Osteoblast (primary cell): ENCODE measurements at regions not wholly inside any gene's neighbourhood (a gene's known extent, or its start where the extent isn't known, plus 50 kb on each side); places are given as distances from the start of the nearest gene placed in this dataset.

Experiments
- DNase-seq: peaks from one replicate; pipeline ENCODE4 v3.0.0; 2011; ENCODE audit warnings: low spot score, mixed read lengths; ENCODE audit not compliant: insufficient read length; ENCODE audit errors: missing footprints
- H2AFZ ChIP-seq: 2 replicates; pipeline ENCODE4 v1.6.0; 2011; ENCODE audit warnings: mild to moderate bottlenecking, low read length
- H3K27ac ChIP-seq: 2 replicates; pipeline ENCODE4 v1.5.1; 2011; ENCODE audit warnings: mild to moderate bottlenecking, low read depth, low read length, moderate library complexity
- H3K27me3 ChIP-seq: 2 replicates; pipeline ENCODE4 v1.6.0; 2012; ENCODE audit warnings: mild to moderate bottlenecking, control low read depth, inconsistent platforms, low read length, moderate library complexity; ENCODE audit not compliant: insufficient read depth
- H3K36me3 ChIP-seq: 2 replicates; pipeline ENCODE4 v1.5.1; 2011; ENCODE audit warnings: mild to moderate bottlenecking, low read length, control low read depth, moderate library complexity; ENCODE audit not compliant: insufficient read depth
- H3K4me1 ChIP-seq: 2 replicates; pipeline ENCODE4 v1.5.1; 2011; ENCODE audit warnings: mild to moderate bottlenecking, low read length, control low read depth, moderate library complexity; ENCODE audit not compliant: insufficient read depth
- H3K4me2 ChIP-seq: 2 replicates; pipeline ENCODE4 v1.6.0; 2011; ENCODE audit warnings: mild to moderate bottlenecking, low read length; ENCODE audit not compliant: insufficient read depth
- H3K4me3 ChIP-seq: fragments of 200-600 bp; sonication (generic); 3 replicates; pipeline ENCODE4 v1.5.1; 2012; ENCODE audit warnings: mild to moderate bottlenecking, low read length, inconsistent platforms; ENCODE audit not compliant: insufficient read depth
- H3K79me2 ChIP-seq: 2 replicates; pipeline ENCODE4 v1.6.0; 2012; ENCODE audit warnings: mild to moderate bottlenecking, low read length, control low read depth, inconsistent platforms; ENCODE audit not compliant: insufficient read depth
- H3K9me3 ChIP-seq: 2 replicates; pipeline ENCODE4 v1.5.1; 2011; ENCODE audit warnings: low read depth, low read length, control low read depth
- H4K20me1 ChIP-seq: 2 replicates; pipeline ENCODE4 v1.6.0; 2012; ENCODE audit warnings: mild to moderate bottlenecking, low read length, control low read depth; ENCODE audit not compliant: insufficient read depth
- CTCF ChIP-seq: IDR thresholded peaks from 2 replicates; pipeline ENCODE4 v1.5.1; 2011; ENCODE audit warnings: mild to moderate bottlenecking, low read depth, low read length, moderate library complexity; ENCODE audit errors: extremely low read depth

- Histone ChIP-seq H4K20me1 (no peaks in the 10 kb centered on the region), H3K27me3 (no peaks in the 10 kb centered on the region), H3K4me1 (peaks cover 29% of the 10 kb centered on the region), H3K4me3 (no peak overlapping the region), H2AFZ (no peak overlapping the region), H3K9me3 (no peaks in the 10 kb centered on the region), H3K4me2 (no peak overlapping the region), H3K79me2 (no peaks in the 10 kb centered on the region), H3K27ac (no peak overlapping the region), H3K36me3 (no peaks in the 10 kb centered on the region)
- DNase-seq: no peak
- TF ChIP-seq CTCF: no peak
These were observed 159.2 kb upstream of the CDH5 start for GRCh38 chr16:66207139-66207882.

- no peak for TF ChIP-seq CTCF
- H3K27ac ChIP-seq: no peak overlapping the region
- no peak overlapping the region for H3K4me3 ChIP-seq
- no peaks in the 10 kb centered on the region for H3K9me3 ChIP-seq
- no peak overlapping the region for H2AFZ ChIP-seq
- H3K36me3 ChIP-seq: no peaks in the 10 kb centered on the region
- no peaks in the 10 kb centered on the region for H3K27me3 ChIP-seq
- no peaks in the 10 kb centered on the region for H3K79me2 ChIP-seq
- no peak for DNase-seq
- peaks cover 29% of the 10 kb centered on the region for H3K4me1 ChIP-seq
- peak overlapping the region; percentile 51 for H3K4me2 ChIP-seq
- H4K20me1 ChIP-seq: no peaks in the 10 kb centered on the region
These were observed 160.1 kb upstream of the CDH5 start for GRCh38 chr16:66206363-66206762.

- Histone ChIP-seq H3K36me3 (no peaks in the 10 kb centered on the region), H3K4me1 (peaks cover 29% of the 10 kb centered on the region), H3K4me3 (peak overlapping the region; percentile 16), H3K79me2 (no peaks in the 10 kb centered on the region), H3K4me2 (peak overlapping the region; percentile 51), H3K27me3 (no peaks in the 10 kb centered on the region), H3K27ac (peak overlapping the region; percentile 47), H3K9me3 (no peaks in the 10 kb centered on the region), H2AFZ (peak overlapping the region; percentile 66), H4K20me1 (no peaks in the 10 kb centered on the region)
- TF ChIP-seq CTCF: no peak
- no peak for DNase-seq
These were observed 160.9 kb upstream of the CDH5 start for GRCh38 chr16:66205287-66206231.

GRCh38 chr16:66204756-66205155 lies 161.7 kb upstream of the CDH5 start:
- no peak for TF ChIP-seq CTCF
- no peaks in the 10 kb centered on the region for H3K9me3 ChIP-seq
- no peaks in the 10 kb centered on the region for H3K36me3 ChIP-seq
- peak overlapping the region; percentile 29 for H3K4me2 ChIP-seq
- H3K4me3 ChIP-seq: no peak overlapping the region
- H4K20me1 ChIP-seq: no peaks in the 10 kb centered on the region
- peaks cover 31% of the 10 kb centered on the region for H3K4me1 ChIP-seq
- peak overlapping the region; percentile 36 for H2AFZ ChIP-seq
- no peaks in the 10 kb centered on the region for H3K27me3 ChIP-seq
- H3K79me2 ChIP-seq: no peaks in the 10 kb centered on the region
- peak overlapping the region; percentile 19 for H3K27ac ChIP-seq
- peak; percentile 64 for DNase-seq
